DND-41 (cell line): ENCODE measurements at regions not wholly inside any gene's neighbourhood (a gene's known extent, or its start where the extent isn't known, plus 50 kb on each side); places are given as distances from the start of the nearest gene placed in this dataset.
A peak's percentile ranks its signal among the peaks of the same experiment; 100 is the strongest.

Experiments
- ATAC-seq: fragments of 200-7000 bp; cut with Tn5 transposase; 3 replicates; pipeline ENCODE4 v1.9.1; 2021; ENCODE audit warnings: low read depth; ENCODE audit not compliant: insufficient read depth
- DNase-seq: peaks from one replicate; pipeline ENCODE4 v3.0.0-alpha.2; 2020
- H2AFZ ChIP-seq: 2 replicates; pipeline ENCODE4 v1.6.0; 2012; ENCODE audit warnings: low read depth, low read length
- H3K27ac ChIP-seq: 2 replicates; pipeline ENCODE4 v1.5.1; 2012; ENCODE audit warnings: low read length, inconsistent platforms
- H3K27me3 ChIP-seq: fragments of 200-600 bp; sonication (generic); 2 replicates; pipeline ENCODE4 v1.6.0; 2012; ENCODE audit warnings: low read length, mild to moderate bottlenecking, inconsistent platforms; ENCODE audit not compliant: insufficient read depth, poor library complexity
- H3K36me3 ChIP-seq: 2 replicates; pipeline ENCODE4 v1.5.1; 2012; ENCODE audit warnings: low read length, inconsistent platforms; ENCODE audit not compliant: insufficient read depth
- H3K4me1 ChIP-seq: 2 replicates; pipeline ENCODE4 v1.5.1; 2012; ENCODE audit warnings: mild to moderate bottlenecking, low read length; ENCODE audit not compliant: insufficient read depth
- H3K4me2 ChIP-seq: 2 replicates; pipeline ENCODE4 v1.6.0; 2012; ENCODE audit warnings: mild to moderate bottlenecking, moderate library complexity, low read length, inconsistent platforms; ENCODE audit not compliant: insufficient read depth
- H3K4me3 ChIP-seq, 2 experiments: fragments of 200-600 bp in 1 of 2; shearing (Covaris generic) in 1 of 2; 2 replicates each; pipeline ENCODE4 v1.5.1; 2012 to 2016; ENCODE audit warnings: inconsistent platforms in 2 of 2, low read length in 2 of 2, mild to moderate bottlenecking in 2 of 2, low read depth in 1 of 2, moderate library complexity in 1 of 2
- H3K79me2 ChIP-seq: 2 replicates; pipeline ENCODE4 v1.6.0; 2012; ENCODE audit warnings: low read length, inconsistent platforms; ENCODE audit not compliant: insufficient read depth
- H3K9ac ChIP-seq: 2 replicates; pipeline ENCODE4 v1.6.0; 2012; ENCODE audit warnings: low read depth, mild to moderate bottlenecking, inconsistent platforms, low read length, moderate library complexity
- H3K9me3 ChIP-seq: 2 replicates; pipeline ENCODE4 v1.5.1; 2012; ENCODE audit warnings: low read length, moderate library complexity, mild to moderate bottlenecking, inconsistent platforms; ENCODE audit not compliant: insufficient read depth, severe bottlenecking
- H4K20me1 ChIP-seq: 2 replicates; pipeline ENCODE4 v1.6.0; 2012; ENCODE audit warnings: low read length; ENCODE audit not compliant: insufficient read depth
- EZH2 ChIP-seq: IDR thresholded peaks from 3 replicates; pipeline ENCODE4 v1.6.1; 2012; ENCODE audit warnings: borderline replicate concordance, low read depth, mild to moderate bottlenecking, moderate library complexity, low read length, inconsistent platforms; ENCODE audit not compliant: severe bottlenecking
- TF ChIP-seq, protein P1 (sequence below): IDR thresholded peaks from 2 replicates; pipeline ENCODE4 v1.5.1; 2012; ENCODE audit warnings: borderline replicate concordance, low read length, moderate library complexity, mild to moderate bottlenecking; ENCODE audit not compliant: poor library complexity, severe bottlenecking; ENCODE audit errors: extremely low read depth

GRCh38 chr6:111986651-111987050 is 67.3 kb upstream of the CCN6 start:
- Histone ChIP-seq H3K27me3 (no peaks in the 10 kb centered on the region), H3K9ac (no peak overlapping the region), H3K4me2 (no peak overlapping the region), H3K36me3 (no peaks in the 10 kb centered on the region), H2AFZ (no peak overlapping the region), H3K9me3 (no peaks in the 10 kb centered on the region), H3K4me3 (no peak overlapping the region), H4K20me1 (no peaks in the 10 kb centered on the region), H3K4me1 (peaks cover 17% of the 10 kb centered on the region), H3K79me2 (no peaks in the 10 kb centered on the region), H3K27ac (no peak overlapping the region)
- TF ChIP-seq, protein P1, sequence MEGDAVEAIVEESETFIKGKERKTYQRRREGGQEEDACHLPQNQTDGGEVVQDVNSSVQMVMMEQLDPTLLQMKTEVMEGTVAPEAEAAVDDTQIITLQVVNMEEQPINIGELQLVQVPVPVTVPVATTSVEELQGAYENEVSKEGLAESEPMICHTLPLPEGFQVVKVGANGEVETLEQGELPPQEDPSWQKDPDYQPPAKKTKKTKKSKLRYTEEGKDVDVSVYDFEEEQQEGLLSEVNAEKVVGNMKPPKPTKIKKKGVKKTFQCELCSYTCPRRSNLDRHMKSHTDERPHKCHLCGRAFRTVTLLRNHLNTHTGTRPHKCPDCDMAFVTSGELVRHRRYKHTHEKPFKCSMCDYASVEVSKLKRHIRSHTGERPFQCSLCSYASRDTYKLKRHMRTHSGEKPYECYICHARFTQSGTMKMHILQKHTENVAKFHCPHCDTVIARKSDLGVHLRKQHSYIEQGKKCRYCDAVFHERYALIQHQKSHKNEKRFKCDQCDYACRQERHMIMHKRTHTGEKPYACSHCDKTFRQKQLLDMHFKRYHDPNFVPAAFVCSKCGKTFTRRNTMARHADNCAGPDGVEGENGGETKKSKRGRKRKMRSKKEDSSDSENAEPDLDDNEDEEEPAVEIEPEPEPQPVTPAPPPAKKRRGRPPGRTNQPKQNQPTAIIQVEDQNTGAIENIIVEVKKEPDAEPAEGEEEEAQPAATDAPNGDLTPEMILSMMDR, result no peak
- TF ChIP-seq EZH2, result no peak
- ATAC-seq (no peak), DNase-seq (no peak)

DNA sequence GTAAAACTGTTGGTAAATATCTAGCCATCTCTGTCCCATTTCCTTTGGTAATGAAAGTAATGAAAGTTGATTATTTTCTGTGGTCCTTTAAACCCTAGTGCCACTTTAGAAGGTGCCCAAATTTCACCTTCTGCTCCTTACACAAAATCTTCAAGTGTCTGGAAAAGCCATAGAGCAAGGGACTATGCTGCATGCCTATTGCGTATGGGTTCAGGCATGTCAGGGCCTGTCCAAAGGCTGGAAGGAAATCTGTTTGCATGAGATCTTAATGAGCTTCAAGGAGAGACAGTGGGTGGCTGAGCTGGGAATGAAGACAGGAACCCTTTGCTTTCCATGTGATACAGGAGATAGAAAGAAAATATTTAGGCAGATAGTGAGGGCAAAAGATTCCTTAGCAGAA is 66.6 kb upstream of the CCN6 start:
- Histone ChIP-seq H3K79me2 (no peaks in the 10 kb centered on the region), H3K27me3 (no peaks in the 10 kb centered on the region), H3K27ac (no peak overlapping the region), H3K4me1 (peaks cover 23% of the 10 kb centered on the region), H2AFZ (no peak overlapping the region), H4K20me1 (no peaks in the 10 kb centered on the region), H3K4me3 (no peak overlapping the region), H3K36me3 (no peaks in the 10 kb centered on the region), H3K4me2 (no peak overlapping the region), H3K9me3 (no peaks in the 10 kb centered on the region), H3K9ac (no peak overlapping the region)
- no peak for TF ChIP-seq EZH2
- TF ChIP-seq, protein P1, result no peak
- ATAC-seq (0 out of 3 replicates have a peak, but pooled peaks have one; percentile 25), DNase-seq (no peak)

DNA sequence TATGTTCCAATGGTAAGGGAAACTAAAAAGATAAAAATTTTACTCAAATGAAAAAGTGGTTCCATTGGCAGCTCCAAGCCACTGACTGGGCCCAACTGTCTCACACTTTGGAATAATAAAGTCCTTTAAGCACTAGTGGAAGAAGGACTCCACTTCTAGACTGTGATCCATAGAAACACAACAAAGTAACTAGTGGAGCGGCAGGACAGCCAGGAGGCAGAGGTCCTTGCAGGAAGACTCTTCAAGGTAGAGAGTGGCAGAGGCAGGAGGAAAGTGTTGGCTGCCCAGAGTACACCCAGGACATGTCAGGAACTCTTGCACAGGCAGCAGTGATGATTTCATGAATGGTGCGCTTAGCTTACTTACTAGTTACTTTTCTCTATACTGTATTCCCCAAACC is 65.0 kb upstream of the CCN6 start:
- no peaks in the 10 kb centered on the region for H3K27me3 ChIP-seq
- ATAC-seq (no peak), DNase-seq (no peak)
- H3K27ac ChIP-seq, result no peak overlapping the region
- H3K9ac ChIP-seq, result no peak overlapping the region
- H3K36me3 ChIP-seq, result no peaks in the 10 kb centered on the region
- H4K20me1 ChIP-seq, result no peaks in the 10 kb centered on the region
- H3K4me1 ChIP-seq, result peaks cover 39% of the 10 kb centered on the region
- H2AFZ ChIP-seq, result no peak overlapping the region
- H3K9me3 ChIP-seq, result no peaks in the 10 kb centered on the region
- H3K79me2 ChIP-seq, result no peaks in the 10 kb centered on the region
- no peak overlapping the region for H3K4me2 ChIP-seq
- H3K4me3 ChIP-seq, result no peak overlapping the region
- no peak for TF ChIP-seq EZH2

DNA sequence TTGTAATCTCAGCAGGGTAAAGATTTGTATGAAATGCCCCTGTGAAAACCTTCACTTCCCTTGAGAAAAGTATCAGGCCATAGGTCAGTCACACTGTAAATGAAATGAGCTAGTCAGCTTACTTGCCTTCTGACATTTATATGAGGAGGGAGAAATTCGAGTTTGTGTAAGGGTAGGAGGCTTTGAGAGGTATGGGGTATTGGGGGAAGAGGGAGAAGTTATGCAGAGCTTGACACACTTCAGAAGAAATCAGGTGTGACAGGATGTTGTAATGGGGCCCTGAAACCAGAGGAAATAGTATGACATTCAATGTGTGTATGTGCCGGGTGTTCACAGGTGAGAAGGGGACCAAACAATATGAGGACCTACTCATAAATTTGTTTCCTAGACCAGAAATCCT is 64.2 kb upstream of the CCN6 start:
- no peaks in the 10 kb centered on the region for H3K36me3 ChIP-seq
- DNase-seq, result no peak
- no peaks in the 10 kb centered on the region for H3K79me2 ChIP-seq
- no peak overlapping the region for H2AFZ ChIP-seq
- ATAC-seq, result no peak
- TF ChIP-seq, protein P1, result no peak
- TF ChIP-seq EZH2, result no peak
- no peaks in the 10 kb centered on the region for H4K20me1 ChIP-seq
- H3K27ac ChIP-seq, result no peak overlapping the region
- H3K27me3 ChIP-seq, result no peaks in the 10 kb centered on the region
- H3K4me3 ChIP-seq, result no peak overlapping the region
- H3K9ac ChIP-seq, result no peak overlapping the region
- no peaks in the 10 kb centered on the region for H3K9me3 ChIP-seq
- H3K4me1 ChIP-seq, result peaks cover 47% of the 10 kb centered on the region
- H3K4me2 ChIP-seq, result no peak overlapping the region
